ENCODE measurements at regions not wholly inside any gene's neighbourhood (a gene's known extent, or its start where the extent isn't known, plus 50 kb on each side); places are given as distances from the start of the nearest gene placed in this dataset.
"Not testable (repeated sequence)": the region's sequence is repeated elsewhere in the genome, so short reads cannot be mapped to it uniquely, and the experiment has no call there.

- DNase-seq (no peak), ATAC-seq (no peak)
- H3K4me1 Mint-ChIP-seq = no peaks in the 10 kb centered on the region
- no peak overlapping the region for H3K27ac Mint-ChIP-seq
- no peak overlapping the region for H3K4me3 Mint-ChIP-seq
- peaks cover 94% of the 10 kb centered on the region for H3K27me3 Mint-ChIP-seq
- peaks cover 4 to 44% of the 10 kb centered on the region in 2 donors for H3K9me3 Mint-ChIP-seq
Observed at GRCh38 chr1:143653429-143653802, 318.4 kb downstream of the FAM72C start.

- no peak for ATAC-seq
- Mint-ChIP-seq H3K4me3 (no peak overlapping the region), H3K4me1 (no peaks in the 10 kb centered on the region), H3K27ac (no peak overlapping the region), H3K27me3 (peaks cover 92% of the 10 kb centered on the region), H3K9me3 (peaks cover 4 to 40% of the 10 kb centered on the region in 2 donors)
- no peak for DNase-seq
Observed at GRCh38 chr1:143652744-143653428, 318.9 kb downstream of the FAM72C start.

- H3K4me3 Mint-ChIP-seq = no peak overlapping the region
- no peak for ATAC-seq
Observed at GRCh38 chr1:143652187-143652586, 319.6 kb downstream of the FAM72C start.

DNA sequence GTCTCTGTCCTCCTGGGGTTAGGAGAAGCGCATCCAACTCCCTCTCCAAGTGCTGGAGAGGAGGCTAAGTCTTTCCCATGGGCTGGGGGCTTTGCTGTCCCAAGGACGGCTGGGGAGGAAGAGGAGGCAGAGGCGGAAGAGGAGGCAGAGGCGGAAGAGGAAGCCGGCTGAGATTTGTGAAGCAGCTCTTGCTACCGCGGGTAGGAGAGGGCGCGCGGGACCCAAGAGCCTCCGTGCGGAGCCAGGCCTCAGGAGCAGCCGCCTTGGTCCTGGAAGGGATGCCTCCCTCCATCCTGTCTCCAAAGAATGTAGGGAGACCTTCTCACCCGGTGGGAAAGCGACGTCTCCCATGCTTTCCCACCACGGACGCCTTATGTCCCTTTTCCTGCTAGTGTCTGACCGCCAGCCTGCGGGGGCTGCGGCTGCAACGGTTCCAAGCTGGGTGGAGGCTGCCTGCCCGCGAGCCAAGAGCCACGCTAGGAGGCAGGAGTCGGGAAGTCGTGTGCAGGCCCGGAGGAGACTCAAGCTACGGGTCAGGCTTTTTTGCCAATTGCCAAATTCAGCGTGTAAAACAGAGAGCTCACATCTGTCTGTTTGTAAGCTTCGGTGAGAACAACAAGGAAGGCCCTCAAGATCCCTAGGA lies 320.3 kb downstream of the FAM72C start:
- DNase-seq = no peak
- Mint-ChIP-seq H3K27me3 (peaks cover 91% of the 10 kb centered on the region), H3K4me3 (no peak overlapping the region), H3K27ac (peak overlapping the region in 1 of 2 donors; percentile 56), H3K9me3 (peaks cover 4 to 37% of the 10 kb centered on the region in 2 donors), H3K4me1 (no peaks in the 10 kb centered on the region)
- no peak for ATAC-seq

More at GRCh38 chr1:143652187-143652586, 319.6 kb downstream of the FAM72C start:
- H3K4me1 Mint-ChIP-seq = no peaks in the 10 kb centered on the region
- H3K27me3 Mint-ChIP-seq = peaks cover 89% of the 10 kb centered on the region
- no peak for DNase-seq
- no peak overlapping the region for H3K27ac Mint-ChIP-seq
- H3K9me3 Mint-ChIP-seq = peaks cover 4 to 40% of the 10 kb centered on the region in 2 donors

DNA sequence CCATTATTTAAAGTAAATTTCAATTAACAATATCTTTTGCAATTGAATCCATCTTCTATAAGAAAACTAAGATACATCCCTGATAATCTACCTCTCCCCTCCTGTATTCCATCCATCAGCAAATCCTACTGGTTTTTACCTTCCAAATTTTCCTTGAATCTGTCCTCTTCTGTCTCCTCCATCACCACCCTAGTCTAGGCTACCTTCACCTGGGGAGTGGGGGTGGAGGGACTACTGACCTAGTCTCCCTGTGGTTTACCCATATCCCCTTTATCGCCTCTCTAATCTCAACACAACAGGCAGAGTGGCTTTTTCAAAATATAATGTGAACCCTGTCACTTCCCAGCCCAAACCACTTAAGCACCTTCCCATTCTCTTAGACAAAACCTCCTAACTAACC lies 327.8 kb downstream of the FAM72C start:
- not testable (repeated sequence) for H3K27ac Mint-ChIP-seq, DNase-seq, H3K4me1 Mint-ChIP-seq, ATAC-seq, H3K9me3 Mint-ChIP-seq
- peak overlapping the region in 1 of 2 donors; percentile 2 for H3K4me3 Mint-ChIP-seq
- H3K27me3 Mint-ChIP-seq = peaks cover 69% of the 10 kb centered on the region

- no peak for ATAC-seq
- H3K9me3 Mint-ChIP-seq = no peaks in the 10 kb centered on the region
- DNase-seq = no peak
- no peaks in the 10 kb centered on the region for H3K4me1 Mint-ChIP-seq
- no peak overlapping the region for H3K4me3 Mint-ChIP-seq
- H3K27me3 Mint-ChIP-seq = peaks cover 62% of the 10 kb centered on the region
- H3K27ac Mint-ChIP-seq = no peak overlapping the region
Observed at GRCh38 chr1:143643148-143643885, 328.5 kb downstream of the FAM72C start.

DNA sequence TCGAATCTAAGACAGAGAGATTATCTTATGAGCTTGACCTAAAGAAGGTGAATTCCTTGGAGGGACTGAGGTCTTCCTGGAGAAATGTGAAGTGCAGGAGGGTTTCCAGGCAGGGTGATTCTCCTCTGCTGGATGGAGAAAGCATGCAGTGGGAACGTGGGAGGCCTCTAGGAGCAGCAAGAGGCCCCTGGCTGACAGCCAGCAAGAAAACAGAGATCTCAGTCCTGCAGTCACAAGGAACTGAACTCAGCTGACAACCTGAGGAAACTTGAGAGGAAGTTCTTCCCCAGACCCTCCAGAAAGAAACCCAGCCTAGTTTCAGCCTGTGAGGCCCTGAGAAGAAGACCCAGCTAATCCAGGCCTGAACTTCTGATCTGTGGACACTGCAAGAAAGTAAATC lies 345.9 kb downstream of the FAM72C start:
- no peak overlapping the region for H3K4me3 Mint-ChIP-seq
- ATAC-seq (no peak), DNase-seq (no peak)
- no peak overlapping the region for H3K27ac Mint-ChIP-seq
- H3K9me3 Mint-ChIP-seq = no peaks in the 10 kb centered on the region
- H3K27me3 Mint-ChIP-seq = peaks cover 36% of the 10 kb centered on the region
- H3K4me1 Mint-ChIP-seq = no peaks in the 10 kb centered on the region

DNA sequence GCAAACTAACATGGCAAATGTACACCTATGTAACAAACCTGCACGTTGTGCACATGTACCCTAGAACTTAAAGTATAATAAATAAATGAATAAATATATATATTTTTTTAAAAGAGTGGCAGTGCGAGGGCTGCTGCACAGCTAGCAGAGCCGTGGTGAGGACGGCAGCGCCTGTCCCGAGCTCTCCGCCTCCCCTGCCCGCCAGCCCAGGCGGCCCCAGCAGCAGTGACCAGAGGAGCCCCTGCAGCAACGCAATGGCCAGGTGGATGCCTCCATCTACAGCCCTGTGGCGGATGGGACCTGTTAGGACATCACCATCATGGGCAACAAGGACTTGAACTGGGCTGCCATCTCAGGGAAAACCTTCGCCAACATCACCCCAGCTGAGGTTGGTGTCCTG lies 351.9 kb downstream of the FAM72C start:
- Mint-ChIP-seq H3K27me3 (peaks cover 15% of the 10 kb centered on the region), H3K27ac (no peak overlapping the region), H3K9me3 (no peaks in the 10 kb centered on the region), H3K4me1 (no peaks in the 10 kb centered on the region), H3K4me3 (no peak overlapping the region)
- DNase-seq = no peak
- no peak for ATAC-seq

- H3K27ac Mint-ChIP-seq = no peak overlapping the region
- no peaks in the 10 kb centered on the region for H3K4me1 Mint-ChIP-seq
Observed at GRCh38 chr1:143611159-143611558, 360.6 kb downstream of the FAM72C start.

GRCh38 chr1:143610196-143610595 lies 361.6 kb downstream of the FAM72C start:
- no peak for ATAC-seq
- DNase-seq = no peak
- no peaks in the 10 kb centered on the region for H3K4me1 Mint-ChIP-seq
- no peak overlapping the region for H3K27ac Mint-ChIP-seq
- H3K9me3 Mint-ChIP-seq = no peaks in the 10 kb centered on the region
- H3K4me3 Mint-ChIP-seq = no peak overlapping the region
- H3K27me3 Mint-ChIP-seq = no peaks in the 10 kb centered on the region

More at GRCh38 chr1:143611159-143611558, 360.6 kb downstream of the FAM72C start:
- Mint-ChIP-seq H3K4me3 (no peak overlapping the region), H3K27me3 (peaks cover 5% of the 10 kb centered on the region), H3K9me3 (no peaks in the 10 kb centered on the region)
- DNase-seq (no peak), ATAC-seq (no peak)

GRCh38 chr1:143604887-143605286 lies 366.9 kb downstream of the FAM72C start:
- Mint-ChIP-seq H3K27me3 (peaks cover 6% of the 10 kb centered on the region), H3K4me3 (no peak overlapping the region), H3K27ac (peak overlapping the region in 1 of 2 donors; percentile 13), H3K4me1 (no peaks in the 10 kb centered on the region), H3K9me3 (no peaks in the 10 kb centered on the region)
- ATAC-seq = no peak
- no peak for DNase-seq

DNA sequence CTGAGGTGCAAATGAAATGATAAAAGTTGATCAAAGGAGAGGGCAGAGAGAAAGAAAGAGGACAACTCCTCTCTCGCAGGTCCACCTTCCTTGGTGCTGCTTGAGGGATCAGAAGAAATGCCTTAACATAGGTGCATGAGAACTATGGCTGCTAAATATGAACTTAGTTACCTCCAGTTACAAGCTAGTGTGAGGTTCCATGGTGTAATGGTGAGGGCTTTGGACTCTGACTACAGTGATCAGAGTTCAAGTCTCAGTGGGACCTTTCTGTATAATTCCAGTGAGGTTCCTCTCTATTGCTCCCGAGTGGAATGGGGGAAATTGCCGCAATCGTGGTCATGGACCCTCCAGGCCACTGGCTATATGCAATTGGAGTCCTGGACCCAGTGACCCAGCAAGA lies 387.3 kb downstream of the FAM72C start:
- Mint-ChIP-seq H3K27ac (no peak overlapping the region), H3K9me3 (peaks cover 0 to 14% of the 10 kb centered on the region in 2 donors), H3K27me3 (peaks cover 17% of the 10 kb centered on the region), H3K4me1 (no peaks in the 10 kb centered on the region), H3K4me3 (no peak overlapping the region)
- ATAC-seq (no peak), DNase-seq (no peak)

GRCh38 chr1:143574891-143575520 lies 396.8 kb downstream of the FAM72C start:
- Mint-ChIP-seq H3K9me3 (peaks cover 0 to 9% of the 10 kb centered on the region in 2 donors), H3K4me3 (no peak overlapping the region), H3K4me1 (no peaks in the 10 kb centered on the region), H3K27me3 (peaks cover 18% of the 10 kb centered on the region), H3K27ac (no peak overlapping the region)
- DNase-seq = no peak
- ATAC-seq = no peak

DNA sequence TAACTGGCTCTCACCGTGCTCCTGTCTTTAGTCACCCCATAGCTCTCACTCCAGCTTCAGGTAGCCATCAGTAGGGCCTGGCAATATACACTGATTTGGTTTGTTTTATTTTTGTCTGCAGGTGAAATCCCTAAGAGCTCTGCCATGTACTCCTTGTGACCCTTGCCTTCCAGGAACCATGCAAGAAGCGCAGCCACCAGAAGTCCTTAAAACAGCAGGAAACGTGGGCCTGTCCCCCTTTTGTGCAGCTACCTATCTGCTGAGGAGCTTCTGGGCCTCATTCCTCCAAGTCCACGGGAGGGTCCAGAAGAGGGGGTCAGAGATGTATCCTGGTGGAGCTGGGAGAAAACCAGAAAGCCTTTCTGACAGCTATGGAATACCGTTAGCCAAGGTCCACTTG lies 399.1 kb downstream of the FAM72C start:
- H3K9me3 Mint-ChIP-seq, H3K27ac Mint-ChIP-seq, DNase-seq, H3K4me3 Mint-ChIP-seq, H3K4me1 Mint-ChIP-seq, ATAC-seq: not testable (repeated sequence)
- H3K27me3 Mint-ChIP-seq = peaks cover 28% of the 10 kb centered on the region

DNA sequence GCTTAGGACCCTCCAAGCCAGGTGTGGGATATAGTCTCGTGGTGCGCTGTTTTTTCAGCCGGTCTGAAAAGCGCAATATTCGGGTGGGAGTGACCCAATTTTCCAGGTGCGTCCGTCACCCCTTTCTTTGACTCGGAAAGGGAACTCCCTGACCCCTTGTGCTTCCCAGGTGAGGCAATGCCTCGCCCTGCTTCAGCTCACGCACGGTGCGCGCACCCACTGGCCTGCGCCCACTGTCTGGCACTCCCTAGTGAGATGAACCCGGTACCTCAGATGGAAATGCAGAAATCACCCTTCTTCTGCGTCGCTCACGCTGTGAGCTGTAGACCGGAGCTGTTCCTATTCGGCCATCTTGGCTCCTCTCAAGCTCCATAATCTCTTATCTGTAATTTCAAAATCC lies 408.0 kb downstream of the FAM72C start:
- not testable (repeated sequence) for H3K27ac Mint-ChIP-seq, H3K9me3 Mint-ChIP-seq, H3K4me3 Mint-ChIP-seq, DNase-seq, H3K4me1 Mint-ChIP-seq, ATAC-seq
- H3K27me3 Mint-ChIP-seq = peaks cover 16% of the 10 kb centered on the region

GRCh38 chr1:143553627-143554026 lies 418.2 kb downstream of the FAM72C start:
- no peak overlapping the region for H3K4me3 Mint-ChIP-seq
- H3K4me1 Mint-ChIP-seq = no peaks in the 10 kb centered on the region
- ATAC-seq = no peak
- H3K27me3 Mint-ChIP-seq = peaks cover 5% of the 10 kb centered on the region
- no peak overlapping the region for H3K27ac Mint-ChIP-seq
- DNase-seq = no peak
- peaks cover 0 to 5% of the 10 kb centered on the region in 2 donors for H3K9me3 Mint-ChIP-seq

All from stimulated activated naive CD8-positive, alpha-beta T cell treated with anti-CD3 and anti-CD28 coated beads, Interleukin-15, amount 100 ng/mL, for 72 hours (primary cell).